Suprapubic skin (tissue), 3 donors: ENCODE measurements at regions not wholly inside any gene's neighbourhood (a gene's known extent, or its start where the extent isn't known, plus 50 kb on each side); places are given as distances from the start of the nearest gene placed in this dataset.

Experiments used
- CTCF ChIP-seq, 2 donors: fragments of 200-600 bp in 1 of 2; fragments of 450-650 bp in 1 of 2; sonication (generic) in 1 of 2; IDR thresholded peaks; one replicate each; pipeline ENCODE4 v1.5.1; 2016 to 2019; ENCODE audit warnings: antibody characterized with exemption in 2 of 2, mild to moderate bottlenecking in 1 of 2, moderate library complexity in 1 of 2
- EP300 ChIP-seq: sonication (generic); formaldehyde crosslinking; IDR thresholded peaks from one replicate; pipeline ENCODE4 v1.6.1; 2017; ENCODE audit warnings: antibody characterized with exemption

GRCh38 chr5:67792891-67793290 lies 422.7 kb upstream of the PIK3R1 start:
- TF ChIP-seq CTCF (IDR thresholded peaks at IDR 0.05): no peak
- no peak for TF ChIP-seq EP300
